Neutrophil (primary cell): ENCODE measurements at regions not wholly inside any gene's neighbourhood (a gene's known extent, or its start where the extent isn't known, plus 50 kb on each side); places are given as distances from the start of the nearest gene placed in this dataset.

Source experiments
- H3K27ac ChIP-seq: fragments of 200-600 bp; sonication (generic); 2 replicates; pipeline ENCODE4 v1.5.1; 2016; ENCODE audit warnings: mild to moderate bottlenecking, moderate library complexity
- H3K27me3 ChIP-seq: fragments of 200-600 bp; sonication (generic); 2 replicates; pipeline ENCODE4 v1.6.0; 2016; ENCODE audit warnings: mild to moderate bottlenecking
- H3K36me3 ChIP-seq: fragments of 200-600 bp; sonication (generic); 2 replicates; pipeline ENCODE4 v1.5.1; 2017
- H3K4me1 ChIP-seq, 2 experiments: fragments of 200-600 bp in 1 of 2; sonication (generic) in 1 of 2; 1 replicate in 1 of 2; 2 replicates in 1 of 2; pipeline versions ENCODE4 v1.5.1 to v1.6.1; 2013 to 2016; ENCODE audit warnings: low read depth in 1 of 2, low read length in 1 of 2, mild to moderate bottlenecking in 1 of 2, moderate library complexity in 1 of 2; ENCODE audit not compliant: control insufficient read depth in 1 of 2, insufficient read depth in 1 of 2
- H3K4me3 ChIP-seq, 2 experiments: fragments of 200-600 bp in 1 of 2; sonication (generic) in 1 of 2; 1 replicate in 1 of 2; 2 replicates in 1 of 2; pipeline ENCODE4 v1.5.1; 2013 to 2016; ENCODE audit warnings: low read depth in 1 of 2, low read length in 1 of 2, mild to moderate bottlenecking in 1 of 2, moderate library complexity in 1 of 2
- H3K9me3 ChIP-seq: fragments of 200-600 bp; sonication (generic); 2 replicates; pipeline ENCODE4 v1.5.1; 2016
- CTCF ChIP-seq: fragments of 200-600 bp; sonication (generic); IDR thresholded peaks from 2 replicates; pipeline ENCODE4 v1.5.1; 2016; ENCODE audit warnings: antibody characterized with exemption

DNA sequence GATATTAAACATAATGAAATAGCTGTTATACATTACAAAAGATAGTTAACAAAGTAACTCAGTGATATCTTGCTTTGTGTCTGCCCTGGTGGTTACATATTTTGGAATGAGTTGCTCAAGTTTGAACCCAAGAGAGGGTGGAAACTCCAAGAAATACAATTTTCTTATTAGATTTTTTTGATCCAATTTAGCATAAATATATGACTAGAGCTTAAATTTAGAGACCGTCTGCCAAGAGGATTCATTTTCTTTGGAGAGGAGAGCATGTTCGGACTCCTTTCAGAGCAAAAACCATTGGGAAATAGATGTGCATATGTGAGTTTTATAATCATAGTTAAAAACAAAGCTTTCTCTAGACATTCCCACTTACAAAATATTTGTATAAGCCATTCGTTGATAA is 353.4 kb downstream of the EPM2A start:
- Histone ChIP-seq H3K4me1 (no peaks in the 10 kb centered on the region), H3K9me3 (no peaks in the 10 kb centered on the region), H3K36me3 (no peaks in the 10 kb centered on the region), H3K27ac (no peak overlapping the region), H3K4me3 (no peak overlapping the region), H3K27me3 (no peaks in the 10 kb centered on the region)
- TF ChIP-seq CTCF: no peak

- Histone ChIP-seq H3K36me3 (no peaks in the 10 kb centered on the region), H3K27ac (no peak overlapping the region), H3K9me3 (no peaks in the 10 kb centered on the region), H3K4me3 (no peak overlapping the region), H3K4me1 (no peaks in the 10 kb centered on the region), H3K27me3 (no peaks in the 10 kb centered on the region)
- no peak for TF ChIP-seq CTCF
These were observed 351.9 kb downstream of the EPM2A start for GRCh38 chr6:145383428-145383827.

- Histone ChIP-seq H3K27me3 (no peaks in the 10 kb centered on the region), H3K4me1 (no peaks in the 10 kb centered on the region), H3K9me3 (no peaks in the 10 kb centered on the region), H3K27ac (no peak overlapping the region), H3K4me3 (no peak overlapping the region), H3K36me3 (no peaks in the 10 kb centered on the region)
- TF ChIP-seq CTCF: no peak
These were observed 350.8 kb downstream of the EPM2A start for GRCh38 chr6:145384503-145384902.

- Histone ChIP-seq H3K9me3 (no peaks in the 10 kb centered on the region), H3K4me1 (no peaks in the 10 kb centered on the region)
- no peak for TF ChIP-seq CTCF
These were observed 338.8 kb downstream of the EPM2A start for GRCh38 chr6:145396499-145396898.

GRCh38 chr6:145400508-145400907 is 334.8 kb downstream of the EPM2A start:
- Histone ChIP-seq H3K27ac (no peak overlapping the region), H3K27me3 (no peaks in the 10 kb centered on the region), H3K36me3 (no peaks in the 10 kb centered on the region), H3K4me1 (no peaks in the 10 kb centered on the region), H3K9me3 (no peaks in the 10 kb centered on the region), H3K4me3 (no peak overlapping the region)
- no peak for TF ChIP-seq CTCF

More at GRCh38 chr6:145396499-145396898, 338.8 kb downstream of the EPM2A start:
- H3K4me3 ChIP-seq: no peak overlapping the region
- no peak overlapping the region for H3K27ac ChIP-seq
- H3K27me3 ChIP-seq: no peaks in the 10 kb centered on the region
- no peaks in the 10 kb centered on the region for H3K36me3 ChIP-seq

- H3K9me3 ChIP-seq: no peaks in the 10 kb centered on the region
- no peaks in the 10 kb centered on the region for H3K4me1 ChIP-seq
- H3K4me3 ChIP-seq: no peak overlapping the region
- no peaks in the 10 kb centered on the region for H3K36me3 ChIP-seq
- TF ChIP-seq CTCF: no peak
- H3K27me3 ChIP-seq: no peaks in the 10 kb centered on the region
- no peak overlapping the region for H3K27ac ChIP-seq
These were observed 330.2 kb downstream of the EPM2A start for GRCh38 chr6:145405006-145405551.
